Hepatocyte (in vitro differentiated cells): ENCODE measurements at regions not wholly inside any gene's neighbourhood (a gene's known extent, or its start where the extent isn't known, plus 50 kb on each side); places are given as distances from the start of the nearest gene placed in this dataset.
"Not testable (repeated sequence)": the region's sequence is repeated elsewhere in the genome, so short reads cannot be mapped to it uniquely, and the experiment has no call there.

Experiments
- CTCF ChIP-seq: fragments of 200-600 bp; sonication (generic); IDR thresholded peaks from 2 replicates; pipeline ENCODE4 v1.5.1; 2016; ENCODE audit warnings: antibody characterized with exemption, mild to moderate bottlenecking; ENCODE audit not compliant: poor library complexity
- EZH2phosphoT487 ChIP-seq: fragments of 200-600 bp; sonication (generic); IDR thresholded peaks from one replicate; pipeline ENCODE4 v1.6.1; 2018; ENCODE audit warnings: antibody characterized with exemption, mild to moderate bottlenecking, low read depth, moderate library complexity; ENCODE audit not compliant: unreplicated experiment, severe bottlenecking

DNA sequence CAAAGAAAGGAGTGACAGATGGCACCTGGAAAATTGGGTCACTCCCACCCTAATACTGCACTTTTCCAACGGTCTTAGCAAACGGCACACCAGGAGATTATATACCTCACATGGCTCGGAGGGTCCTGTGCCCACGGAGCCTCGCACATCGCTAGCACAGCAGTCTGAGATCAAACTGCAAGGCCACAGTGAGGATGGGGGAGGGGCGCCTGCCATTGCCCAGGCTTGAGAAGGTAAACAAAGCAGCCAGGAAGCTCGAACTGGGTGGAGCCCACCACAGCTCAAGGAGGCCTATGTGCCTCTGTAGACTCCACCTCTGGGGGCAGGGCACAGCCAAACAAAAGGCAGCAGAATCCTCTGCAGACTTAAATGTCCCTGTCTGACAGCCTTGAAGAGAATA, 1149.7 kb downstream of the DNAJB9 start:
- not testable (repeated sequence) for TF ChIP-seq CTCF, EZH2phosphoT487
